ENCODE measurements at regions not wholly inside any gene's neighbourhood (a gene's known extent, or its start where the extent isn't known, plus 50 kb on each side); places are given as distances from the start of the nearest gene placed in this dataset.

DNA sequence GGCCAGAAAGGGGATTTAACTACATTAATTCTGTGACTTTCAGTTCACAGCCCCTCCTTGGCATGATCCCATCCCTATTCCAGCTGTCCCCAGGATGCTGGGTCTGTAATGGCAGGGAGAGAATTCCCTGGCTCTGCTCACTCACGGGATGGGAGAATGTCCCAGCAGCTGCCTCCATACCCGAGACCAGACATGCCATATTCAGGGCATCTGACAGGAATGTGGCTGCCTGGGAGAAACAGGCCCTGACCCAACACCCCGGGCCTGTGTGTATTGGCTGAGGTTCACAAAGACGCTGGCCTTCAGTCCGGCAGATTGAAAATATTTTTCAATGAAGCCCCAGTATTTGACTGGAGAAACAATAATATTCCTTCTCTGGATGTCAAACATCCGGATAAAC is 83.6 kb upstream of the SMAD3 start:
- Histone ChIP-seq H3K4me3 (ENCODE audit: extremely low read depth in 1 of 4, insufficient read depth in 2 of 4, low read depth in 3 of 4, low read length in 4 of 4) (no peak overlapping the region), H3K18ac (ENCODE audit: extremely low read depth, low read length) (no peak overlapping the region), H2BK20ac (ENCODE audit: low read length) (no peak overlapping the region), H3K4me1 (replicated peaks in 1 of 4; ENCODE audit: control insufficient read depth in 3 of 4, insufficient read depth in 4 of 4, low read length in 3 of 4) (no peaks in the 10 kb centered on the region), H2AK5ac (ENCODE audit: low read depth, low read length) (no peak overlapping the region), H2BK5ac (ENCODE audit: low read depth, low read length) (no peak overlapping the region), H3K9ac (replicated peaks in 1 of 4; ENCODE audit: extremely low read depth in 1 of 4, low read depth in 3 of 4, low read length in 3 of 4) (no peak overlapping the region), H2BK120ac (replicated peaks; ENCODE audit: low read depth, low read length) (no peak overlapping the region), H3K23ac (ENCODE audit: insufficient read length) (no peak overlapping the region), H2AFZ (ENCODE audit: low read length) (no peak overlapping the region), H2BK12ac (ENCODE audit: low read depth, low read length) (no peak overlapping the region), H3K4me2 (ENCODE audit: insufficient read depth in 1 of 2, low read depth in 2 of 2, low read length in 2 of 2) (no peak overlapping the region), H4K5ac (ENCODE audit: insufficient read length, low read depth, low read length) (no peak overlapping the region), H3K36me3 (ENCODE audit: control insufficient read depth in 2 of 4, insufficient read depth in 4 of 4, low read length in 3 of 4) (no peaks in the 10 kb centered on the region), H4K20me1 (replicated peaks in 1 of 2; ENCODE audit: control insufficient read depth in 1 of 2, insufficient read depth in 2 of 2, low read length in 2 of 2) (no peaks in the 10 kb centered on the region), H3K27ac (ENCODE audit: low read depth, low read length) (no peak overlapping the region), H2BK15ac (ENCODE audit: low read length) (no peak overlapping the region), H3K27me3 (replicated peaks in 1 of 4; ENCODE audit: control insufficient read depth in 3 of 4, extremely low read depth in 1 of 4, insufficient read depth in 3 of 4, low read length in 3 of 4) (no peaks in the 10 kb centered on the region; a peak in 1 of 7 replicates), H4K91ac (replicated peaks; ENCODE audit: insufficient read length, low read length) (no peak overlapping the region), H3K79me2 (ENCODE audit: control insufficient read depth in 1 of 2, insufficient read depth in 2 of 2, low read length in 2 of 2) (no peaks in the 10 kb centered on the region), H3K23me2 (ENCODE audit: low read depth, low read length) (no peaks in the 10 kb centered on the region; the same call in 1 of the 2 replicates), H3K4ac (replicated peaks; ENCODE audit: insufficient read length, low read depth, low read length) (no peak overlapping the region), H3K9me3 (ENCODE audit: insufficient read depth in 2 of 2, low read depth in 1 of 2, low read length in 1 of 2) (no peaks in the 10 kb centered on the region), H3K79me1 (ENCODE audit: low read depth, low read length) (no peaks in the 10 kb centered on the region), H3K56ac (replicated peaks; ENCODE audit: insufficient read length, low read depth, low read length) (no peak overlapping the region), H3K14ac (ENCODE audit: insufficient read length) (no peak overlapping the region), H4K8ac (ENCODE audit: extremely low read depth, insufficient read depth, low read length) (no peak overlapping the region)
- 84% methylated on average over 6 of the region's 6 CpGs; no CpG with 5 or more reads in 1 of the 2 experiments for WGBS, 2 experiments (ENCODE audit: extremely low coverage in 1 of 2, insufficient coverage in 1 of 2, insufficient read length in 1 of 2, insufficient replicate concordance in 2 of 2, low coverage in 1 of 2, low lambda C conversion rate in 2 of 2, missing lambda C conversion rate in 1 of 2)
- DNase-seq (ENCODE audit: low read depth in 1 of 2, low spot score in 2 of 2) = no peak
- FAIRE-seq = no peak
- ChIA-PET CTCF (ENCODE audit: partially characterized antibody) (no interaction called here), POLR2A (ENCODE audit: partially characterized antibody) (no interaction called here)
- no peak for TF ChIP-seq EGR1 (IDR thresholded peaks at IDR 0.05; ENCODE audit: borderline replicate concordance, low read depth, low read length)
- no peak for TF ChIP-seq KDM1A (IDR thresholded peaks at IDR 0.05; ENCODE audit: borderline replicate concordance, low read length)
- TF ChIP-seq KDM5A (IDR thresholded peaks at IDR 0.05; ENCODE audit: low read length) = no peak
- no peak for TF ChIP-seq CHD2 (IDR thresholded peaks at IDR 0.05; ENCODE audit: low read length)
- no peak for TF ChIP-seq SP2 (IDR thresholded peaks at IDR 0.05; ENCODE audit: low read length)
- TF ChIP-seq HDAC2 (IDR thresholded peaks at IDR 0.05; ENCODE audit: borderline replicate concordance in 1 of 2, low read depth in 2 of 2, low read length in 2 of 2) = no peak
